T-helper 17 cell (primary cell): ENCODE measurements at regions not wholly inside any gene's neighbourhood (a gene's known extent, or its start where the extent isn't known, plus 50 kb on each side); places are given as distances from the start of the nearest gene placed in this dataset.
"Not testable (repeated sequence)": the region's sequence is repeated elsewhere in the genome, so short reads cannot be mapped to it uniquely, and the experiment has no call there.

Source experiments
- ATAC-seq: fragments of 150-1000 bp; cut with Tn5 transposase; 2 replicates; pipeline ENCODE4 v1.10.0; 2021; ENCODE audit warnings: mild to moderate bottlenecking, moderate library complexity
- DNase-seq, 3 donors: peaks; one replicate each; pipeline versions ENCODE4 v3.0.0 to v3.0.0-alpha.2; 2020 to 2021
- H3K9me3 ChIP-seq: one replicate; pipeline ENCODE4 v1.7.0; 2013; ENCODE audit warnings: low read length, mild to moderate bottlenecking; ENCODE audit not compliant: control insufficient read depth, poor library complexity, severe bottlenecking
- H3K27ac Mint-ChIP-seq: one replicate; pipeline ENCODE4 v1.8.0; 2022; ENCODE audit warnings: mild to moderate bottlenecking, moderate library complexity, mixed read lengths
- H3K27me3 Mint-ChIP-seq: one replicate; pipeline ENCODE4 v1.8.0; 2022; ENCODE audit warnings: mixed read lengths
- H3K36me3 Mint-ChIP-seq: one replicate; pipeline ENCODE4 v1.8.0; 2022; ENCODE audit warnings: low read depth, mixed read lengths
- H3K4me1 Mint-ChIP-seq: one replicate; pipeline ENCODE4 v1.8.0; 2022; ENCODE audit warnings: mild to moderate bottlenecking, mixed read lengths
- H3K4me3 Mint-ChIP-seq: one replicate; pipeline ENCODE4 v1.8.0; 2022; ENCODE audit warnings: mild to moderate bottlenecking, moderate library complexity, mixed read lengths

GRCh38 chr5:6289239-6289638 is 89.1 kb downstream of the MED10 start:
- Mint-ChIP-seq H3K27ac (no peak overlapping the region), H3K36me3 (no peaks in the 10 kb centered on the region), H3K4me1 (peaks cover 4% of the 10 kb centered on the region), H3K4me3 (no peak overlapping the region), H3K27me3 (peaks cover 16% of the 10 kb centered on the region)
- H3K9me3 ChIP-seq: no peaks in the 10 kb centered on the region
- no peak for ATAC-seq
- DNase-seq: no peak

- no peak for DNase-seq
- Mint-ChIP-seq H3K27ac (no peak overlapping the region), H3K4me1 (peaks cover 3% of the 10 kb centered on the region), H3K27me3 (peaks cover 8% of the 10 kb centered on the region), H3K36me3 (no peaks in the 10 kb centered on the region), H3K4me3 (no peak overlapping the region)
- no peak for ATAC-seq
- no peaks in the 10 kb centered on the region for H3K9me3 ChIP-seq
Measured at GRCh38 chr5:6287176-6287575, 91.2 kb downstream of the MED10 start.

- H3K27ac Mint-ChIP-seq: no peak overlapping the region
- ATAC-seq (no peak), DNase-seq (no peak)
- H3K36me3 Mint-ChIP-seq: no peaks in the 10 kb centered on the region
- H3K9me3 ChIP-seq: no peaks in the 10 kb centered on the region
- peaks cover 2% of the 10 kb centered on the region for H3K4me1 Mint-ChIP-seq
- peaks cover 12% of the 10 kb centered on the region for H3K27me3 Mint-ChIP-seq
- no peak overlapping the region for H3K4me3 Mint-ChIP-seq
Measured at GRCh38 chr5:6286404-6286803, 91.9 kb downstream of the MED10 start.

- H3K4me3 Mint-ChIP-seq, H3K36me3 Mint-ChIP-seq, H3K9me3 ChIP-seq, H3K4me1 Mint-ChIP-seq, ATAC-seq, H3K27ac Mint-ChIP-seq, DNase-seq: not testable (repeated sequence)
- peaks cover 20% of the 10 kb centered on the region for H3K27me3 Mint-ChIP-seq
Measured at GRCh38 chr5:6284491-6284890, 93.9 kb downstream of the MED10 start.

GRCh38 chr5:6282352-6282751 is 96.0 kb downstream of the MED10 start:
- peaks cover 4% of the 10 kb centered on the region for H3K36me3 Mint-ChIP-seq
- DNase-seq (no peak), ATAC-seq (no peak)
- H3K9me3 ChIP-seq: no peaks in the 10 kb centered on the region
- no peak overlapping the region for H3K27ac Mint-ChIP-seq
- H3K4me1 Mint-ChIP-seq: no peaks in the 10 kb centered on the region
- no peak overlapping the region for H3K4me3 Mint-ChIP-seq
- H3K27me3 Mint-ChIP-seq: peaks cover 25% of the 10 kb centered on the region

GRCh38 chr5:6281818-6282217 is 96.5 kb downstream of the MED10 start:
- Mint-ChIP-seq H3K36me3 (peaks cover 6% of the 10 kb centered on the region), H3K27ac (no peak overlapping the region), H3K4me1 (no peaks in the 10 kb centered on the region), H3K4me3 (no peak overlapping the region), H3K27me3 (peaks cover 30% of the 10 kb centered on the region)
- H3K9me3 ChIP-seq: no peaks in the 10 kb centered on the region
- no peak for ATAC-seq
- DNase-seq: no peak

- no peak for DNase-seq
- Mint-ChIP-seq H3K4me1 (no peaks in the 10 kb centered on the region), H3K27ac (no peak overlapping the region), H3K4me3 (no peak overlapping the region), H3K27me3 (peaks cover 38% of the 10 kb centered on the region), H3K36me3 (peaks cover 6% of the 10 kb centered on the region)
- ATAC-seq: no peak
- no peaks in the 10 kb centered on the region for H3K9me3 ChIP-seq
Measured at GRCh38 chr5:6280425-6281100, 97.8 kb downstream of the MED10 start.

- Mint-ChIP-seq H3K27ac (no peak overlapping the region), H3K4me3 (no peak overlapping the region)
- no peak for ATAC-seq
Measured at GRCh38 chr5:6279607-6280006, 98.7 kb downstream of the MED10 start.

GRCh38 chr5:6274846-6275543 is 103.4 kb downstream of the MED10 start:
- Mint-ChIP-seq H3K27ac (no peak overlapping the region), H3K4me3 (no peak overlapping the region), H3K4me1 (no peaks in the 10 kb centered on the region), H3K27me3 (peaks cover 42% of the 10 kb centered on the region), H3K36me3 (peaks cover 11% of the 10 kb centered on the region)
- ATAC-seq (no peak), DNase-seq (no peak)
- H3K9me3 ChIP-seq: no peaks in the 10 kb centered on the region

More at GRCh38 chr5:6279607-6280006, 98.7 kb downstream of the MED10 start:
- Mint-ChIP-seq H3K4me1 (no peaks in the 10 kb centered on the region), H3K36me3 (peaks cover 6% of the 10 kb centered on the region), H3K27me3 (peaks cover 40% of the 10 kb centered on the region)
- H3K9me3 ChIP-seq: no peaks in the 10 kb centered on the region
- DNase-seq: no peak

GRCh38 chr5:6273749-6274148 is 104.6 kb downstream of the MED10 start:
- H3K27me3 Mint-ChIP-seq: peaks cover 35% of the 10 kb centered on the region
- H3K36me3 Mint-ChIP-seq: peaks cover 7% of the 10 kb centered on the region
- ATAC-seq: no peak
- H3K27ac Mint-ChIP-seq: no peak overlapping the region
- DNase-seq: no peak
- no peak overlapping the region for H3K4me3 Mint-ChIP-seq
- H3K9me3 ChIP-seq: no peaks in the 10 kb centered on the region
- no peaks in the 10 kb centered on the region for H3K4me1 Mint-ChIP-seq

- H3K9me3 ChIP-seq: no peaks in the 10 kb centered on the region
- H3K27me3 Mint-ChIP-seq: peaks cover 36% of the 10 kb centered on the region
- ATAC-seq (no peak), DNase-seq (no peak)
- no peak overlapping the region for H3K4me3 Mint-ChIP-seq
- H3K4me1 Mint-ChIP-seq: no peaks in the 10 kb centered on the region
- H3K27ac Mint-ChIP-seq: no peak overlapping the region
- peaks cover 7% of the 10 kb centered on the region for H3K36me3 Mint-ChIP-seq
Measured at GRCh38 chr5:6273090-6273735, 105.1 kb downstream of the MED10 start.

GRCh38 chr5:6269925-6270324 is 108.4 kb downstream of the MED10 start:
- Mint-ChIP-seq H3K27ac (no peak overlapping the region), H3K4me3 (no peak overlapping the region), H3K27me3 (peaks cover 26% of the 10 kb centered on the region), H3K4me1 (no peaks in the 10 kb centered on the region), H3K36me3 (peaks cover 5% of the 10 kb centered on the region)
- no peak for ATAC-seq
- H3K9me3 ChIP-seq: no peaks in the 10 kb centered on the region
- DNase-seq: no peak

- ATAC-seq: no peak
- no peak overlapping the region for H3K4me3 Mint-ChIP-seq
- no peaks in the 10 kb centered on the region for H3K4me1 Mint-ChIP-seq
- no peaks in the 10 kb centered on the region for H3K36me3 Mint-ChIP-seq
- H3K27me3 Mint-ChIP-seq: peaks cover 6% of the 10 kb centered on the region
- no peak for DNase-seq
- H3K9me3 ChIP-seq: no peaks in the 10 kb centered on the region
- H3K27ac Mint-ChIP-seq: no peak overlapping the region
Measured at GRCh38 chr5:6266671-6267197, 111.6 kb downstream of the MED10 start.
